HepG2 (cell line): ENCODE measurements at regions not wholly inside any gene's neighbourhood (a gene's known extent, or its start where the extent isn't known, plus 50 kb on each side); places are given as distances from the start of the nearest gene placed in this dataset.

ENCODE experiments used
- CHCHD3 ChIP-seq: sonication (generic); formaldehyde crosslinking; IDR thresholded peaks from 2 replicates; pipeline ENCODE4 v1.8.0; 2022; ENCODE audit warnings: mild to moderate bottlenecking, missing genetic modification reagents, moderate library complexity
- HDAC1 ChIP-seq: sonication (generic); formaldehyde crosslinking; IDR thresholded peaks from 2 replicates; pipeline ENCODE4 v1.5.1; 2020; ENCODE audit warnings: mild to moderate bottlenecking, missing genetic modification reagents
- KLF16 ChIP-seq, 2 experiments: sonication (generic) in 1 of 2; formaldehyde crosslinking in 1 of 2; IDR thresholded peaks; 2 replicates each; pipeline versions ENCODE4 v1.6.1 to v1.8.0; 2016 to 2023; ENCODE audit warnings: missing genetic modification reagents in 2 of 2, missing compliant biosample characterization in 1 of 2
- MIER3 ChIP-seq: IDR thresholded peaks from 2 replicates; pipeline ENCODE4 v1.6.1; 2016; ENCODE audit warnings: missing compliant biosample characterization, borderline replicate concordance
- SP4 ChIP-seq: sonication (generic); formaldehyde crosslinking; IDR thresholded peaks from 2 replicates; pipeline ENCODE4 v1.8.1; 2023; ENCODE audit warnings: mild to moderate bottlenecking, missing genetic modification reagents
- TMF1 ChIP-seq: sonication (generic); formaldehyde crosslinking; IDR thresholded peaks from 2 replicates; pipeline ENCODE4 v1.8.1; 2022; ENCODE audit warnings: low read depth, missing genetic modification reagents
- ZFP90 ChIP-seq: sonication (generic); formaldehyde crosslinking; IDR thresholded peaks from 2 replicates; pipeline ENCODE4 v1.8.0; 2022; ENCODE audit warnings: missing genetic modification reagents, mild to moderate bottlenecking, inconsistent platforms, borderline replicate concordance
- ZNF350 ChIP-seq: sonication (generic); formaldehyde crosslinking; IDR thresholded peaks from 2 replicates; pipeline ENCODE4 v1.4.0; 2020; ENCODE audit warnings: mild to moderate bottlenecking, low read depth, missing genetic modification reagents, borderline replicate concordance
- ZNF501 ChIP-seq: sonication (generic); formaldehyde crosslinking; IDR thresholded peaks from 2 replicates; pipeline ENCODE4 v1.5.1; 2020; ENCODE audit warnings: mild to moderate bottlenecking, moderate library complexity, missing genetic modification reagents
- ZNF777 ChIP-seq: sonication (generic); formaldehyde crosslinking; IDR thresholded peaks from 2 replicates; pipeline ENCODE4 v1.4.0; 2020; ENCODE audit warnings: missing genetic modification reagents
- ZSCAN9 ChIP-seq: IDR thresholded peaks from 2 replicates; pipeline ENCODE4 v1.6.1; 2016; ENCODE audit warnings: borderline replicate concordance
- TF ChIP-seq, protein P1 (sequence below): sonication (generic); formaldehyde crosslinking; conservative IDR thresholded peaks from 2 replicates; pipeline ENCODE4 v1.8.1; 2023; ENCODE audit warnings: missing genetic modification reagents
- TF ChIP-seq, protein P2 (sequence below): IDR thresholded peaks from 2 replicates; pipeline ENCODE4 v1.6.1; 2016
- TF ChIP-seq, protein P3 (sequence below): sonication (generic); formaldehyde crosslinking; IDR thresholded peaks from 2 replicates; pipeline ENCODE4 v1.8.0; 2022; ENCODE audit warnings: low read depth, missing genetic modification reagents
- TF ChIP-seq, protein P4 (sequence below): sonication (generic); formaldehyde crosslinking; IDR thresholded peaks from 2 replicates; pipeline ENCODE4 v1.8.0; 2023; ENCODE audit warnings: mild to moderate bottlenecking, missing genetic modification reagents
- TF ChIP-seq, protein P5 (sequence below): sonication (generic); formaldehyde crosslinking; IDR thresholded peaks from 2 replicates; pipeline ENCODE4 v1.4.0; 2020; ENCODE audit warnings: missing genetic modification reagents
- TF ChIP-seq, protein P6 (sequence below): sonication (generic); formaldehyde crosslinking; conservative IDR thresholded peaks from 2 replicates; pipeline ENCODE4 v1.8.0; 2022; ENCODE audit warnings: mild to moderate bottlenecking, moderate library complexity, missing genetic modification reagents
- TF ChIP-seq, protein P7 (sequence below): sonication (generic); formaldehyde crosslinking; IDR thresholded peaks from 2 replicates; pipeline ENCODE4 v1.5.0; 2020; ENCODE audit warnings: missing genetic modification reagents

DNA sequence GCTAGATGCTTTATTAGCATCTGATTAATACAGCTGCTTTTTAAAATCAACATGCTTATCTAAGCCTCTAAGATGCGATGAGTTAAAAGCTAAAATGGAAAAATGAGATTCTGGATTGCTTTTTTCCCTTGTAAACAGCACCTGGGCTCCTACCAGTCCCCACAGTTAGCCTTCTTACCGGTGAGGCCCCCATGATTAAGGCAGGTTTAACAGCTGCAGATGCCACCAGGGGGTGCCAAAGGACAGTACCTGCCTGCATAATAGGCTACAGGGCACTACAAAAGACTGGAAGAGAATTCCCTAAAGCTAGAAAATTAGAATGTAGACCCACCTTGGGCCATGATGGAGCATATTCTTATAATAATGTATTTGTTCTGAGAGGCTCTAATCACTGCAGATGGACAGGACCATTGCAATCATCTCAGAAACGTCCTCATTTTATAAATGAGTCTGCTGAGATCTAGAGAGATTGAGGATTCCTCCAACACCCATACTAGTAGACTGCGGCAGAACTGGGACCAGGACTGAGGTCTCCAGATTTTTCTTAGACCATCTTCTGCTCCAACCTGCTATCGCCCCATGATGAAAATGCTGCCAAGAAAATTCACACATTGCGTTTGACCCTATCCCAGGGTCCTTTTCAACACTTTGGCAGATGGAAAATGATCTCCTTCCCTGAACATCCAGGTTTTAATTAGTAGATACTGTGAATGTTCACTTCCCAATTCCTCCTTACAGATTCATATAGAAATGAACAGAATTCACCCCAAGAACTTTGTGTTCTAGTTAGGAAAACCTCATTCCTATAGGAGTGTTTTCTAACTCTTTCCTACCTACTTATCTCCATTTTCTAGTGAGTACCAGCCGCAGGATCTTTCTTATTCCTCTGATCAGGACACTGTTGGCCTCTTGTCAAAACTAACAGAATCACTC is 148.8 kb downstream of the RPS12 start (continued):
- TF ChIP-seq, protein P1, sequence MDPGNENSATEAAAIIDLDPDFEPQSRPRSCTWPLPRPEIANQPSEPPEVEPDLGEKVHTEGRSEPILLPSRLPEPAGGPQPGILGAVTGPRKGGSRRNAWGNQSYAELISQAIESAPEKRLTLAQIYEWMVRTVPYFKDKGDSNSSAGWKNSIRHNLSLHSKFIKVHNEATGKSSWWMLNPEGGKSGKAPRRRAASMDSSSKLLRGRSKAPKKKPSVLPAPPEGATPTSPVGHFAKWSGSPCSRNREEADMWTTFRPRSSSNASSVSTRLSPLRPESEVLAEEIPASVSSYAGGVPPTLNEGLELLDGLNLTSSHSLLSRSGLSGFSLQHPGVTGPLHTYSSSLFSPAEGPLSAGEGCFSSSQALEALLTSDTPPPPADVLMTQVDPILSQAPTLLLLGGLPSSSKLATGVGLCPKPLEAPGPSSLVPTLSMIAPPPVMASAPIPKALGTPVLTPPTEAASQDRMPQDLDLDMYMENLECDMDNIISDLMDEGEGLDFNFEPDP (CRISPR knock-in tag), result no peak
- TF ChIP-seq ZNF501 (no peak), ZFP90 (CRISPR knock-in tag) (no peak), ZNF777 (CRISPR knock-in tag) (no peak), KLF16 (CRISPR knock-in tag; IDR thresholded peaks at IDR 0.05) (peak in 1 of 2 experiments; percentile 54; a peak in 1 of 4 replicates), ZSCAN9 (CRISPR knock-in tag) (0 out of 2 replicates have a peak, but pooled peaks have one; percentile 40), CHCHD3 (no peak), SP4 (no peak), MIER3 (CRISPR knock-in tag) (no peak), HDAC1 (CRISPR knock-in tag) (no peak), TMF1 (CRISPR knock-in tag) (no peak), ZNF350 (CRISPR knock-in tag) (no peak)
- TF ChIP-seq, protein P2, sequence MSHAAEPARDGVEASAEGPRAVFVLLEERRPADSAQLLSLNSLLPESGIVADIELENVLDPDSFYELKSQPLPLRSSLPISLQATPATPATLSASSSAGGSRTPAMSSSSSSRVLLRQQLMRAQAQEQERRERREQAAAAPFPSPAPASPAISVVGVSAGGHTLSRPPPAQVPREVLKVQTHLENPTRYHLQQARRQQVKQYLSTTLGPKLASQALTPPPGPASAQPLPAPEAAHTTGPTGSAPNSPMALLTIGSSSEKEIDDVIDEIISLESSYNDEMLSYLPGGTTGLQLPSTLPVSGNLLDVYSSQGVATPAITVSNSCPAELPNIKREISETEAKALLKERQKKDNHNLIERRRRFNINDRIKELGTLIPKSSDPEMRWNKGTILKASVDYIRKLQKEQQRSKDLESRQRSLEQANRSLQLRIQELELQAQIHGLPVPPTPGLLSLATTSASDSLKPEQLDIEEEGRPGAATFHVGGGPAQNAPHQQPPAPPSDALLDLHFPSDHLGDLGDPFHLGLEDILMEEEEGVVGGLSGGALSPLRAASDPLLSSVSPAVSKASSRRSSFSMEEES, result no peak
- TF ChIP-seq, protein P3, sequence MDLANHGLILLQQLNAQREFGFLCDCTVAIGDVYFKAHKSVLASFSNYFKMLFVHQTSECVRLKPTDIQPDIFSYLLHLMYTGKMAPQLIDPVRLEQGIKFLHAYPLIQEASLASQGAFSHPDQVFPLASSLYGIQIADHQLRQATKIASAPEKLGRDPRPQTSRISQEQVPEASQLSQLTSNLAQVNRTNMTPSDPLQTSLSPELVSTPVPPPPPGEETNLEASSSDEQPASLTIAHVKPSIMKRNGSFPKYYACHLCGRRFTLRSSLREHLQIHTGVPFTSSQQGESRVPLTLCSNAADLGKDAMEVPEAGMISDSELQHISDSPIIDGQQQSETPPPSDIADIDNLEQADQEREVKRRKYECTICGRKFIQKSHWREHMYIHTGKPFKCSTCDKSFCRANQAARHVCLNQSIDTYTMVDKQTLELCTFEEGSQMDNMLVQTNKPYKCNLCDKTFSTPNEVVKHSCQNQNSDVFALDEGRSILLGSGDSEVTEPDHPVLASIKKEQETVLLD (CRISPR knock-in tag), result no peak
- TF ChIP-seq, protein P4, sequence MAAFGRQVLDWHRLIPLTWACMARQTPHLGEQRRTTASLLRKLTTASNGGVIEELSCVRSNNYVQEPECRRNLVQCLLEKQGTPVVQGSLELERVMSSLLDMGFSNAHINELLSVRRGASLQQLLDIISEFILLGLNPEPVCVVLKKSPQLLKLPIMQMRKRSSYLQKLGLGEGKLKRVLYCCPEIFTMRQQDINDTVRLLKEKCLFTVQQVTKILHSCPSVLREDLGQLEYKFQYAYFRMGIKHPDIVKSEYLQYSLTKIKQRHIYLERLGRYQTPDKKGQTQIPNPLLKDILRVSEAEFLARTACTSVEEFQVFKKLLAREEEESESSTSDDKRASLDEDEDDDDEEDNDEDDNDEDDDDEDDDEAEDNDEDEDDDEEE (CRISPR knock-in tag), result no peak
- TF ChIP-seq, protein P5, sequence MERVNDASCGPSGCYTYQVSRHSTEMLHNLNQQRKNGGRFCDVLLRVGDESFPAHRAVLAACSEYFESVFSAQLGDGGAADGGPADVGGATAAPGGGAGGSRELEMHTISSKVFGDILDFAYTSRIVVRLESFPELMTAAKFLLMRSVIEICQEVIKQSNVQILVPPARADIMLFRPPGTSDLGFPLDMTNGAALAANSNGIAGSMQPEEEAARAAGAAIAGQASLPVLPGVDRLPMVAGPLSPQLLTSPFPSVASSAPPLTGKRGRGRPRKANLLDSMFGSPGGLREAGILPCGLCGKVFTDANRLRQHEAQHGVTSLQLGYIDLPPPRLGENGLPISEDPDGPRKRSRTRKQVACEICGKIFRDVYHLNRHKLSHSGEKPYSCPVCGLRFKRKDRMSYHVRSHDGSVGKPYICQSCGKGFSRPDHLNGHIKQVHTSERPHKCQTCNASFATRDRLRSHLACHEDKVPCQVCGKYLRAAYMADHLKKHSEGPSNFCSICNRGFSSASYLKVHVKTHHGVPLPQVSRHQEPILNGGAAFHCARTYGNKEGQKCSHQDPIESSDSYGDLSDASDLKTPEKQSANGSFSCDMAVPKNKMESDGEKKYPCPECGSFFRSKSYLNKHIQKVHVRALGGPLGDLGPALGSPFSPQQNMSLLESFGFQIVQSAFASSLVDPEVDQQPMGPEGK (CRISPR knock-in tag), result peak; percentile 41; the same call in 1 of the 2 replicates
- TF ChIP-seq, protein P6, sequence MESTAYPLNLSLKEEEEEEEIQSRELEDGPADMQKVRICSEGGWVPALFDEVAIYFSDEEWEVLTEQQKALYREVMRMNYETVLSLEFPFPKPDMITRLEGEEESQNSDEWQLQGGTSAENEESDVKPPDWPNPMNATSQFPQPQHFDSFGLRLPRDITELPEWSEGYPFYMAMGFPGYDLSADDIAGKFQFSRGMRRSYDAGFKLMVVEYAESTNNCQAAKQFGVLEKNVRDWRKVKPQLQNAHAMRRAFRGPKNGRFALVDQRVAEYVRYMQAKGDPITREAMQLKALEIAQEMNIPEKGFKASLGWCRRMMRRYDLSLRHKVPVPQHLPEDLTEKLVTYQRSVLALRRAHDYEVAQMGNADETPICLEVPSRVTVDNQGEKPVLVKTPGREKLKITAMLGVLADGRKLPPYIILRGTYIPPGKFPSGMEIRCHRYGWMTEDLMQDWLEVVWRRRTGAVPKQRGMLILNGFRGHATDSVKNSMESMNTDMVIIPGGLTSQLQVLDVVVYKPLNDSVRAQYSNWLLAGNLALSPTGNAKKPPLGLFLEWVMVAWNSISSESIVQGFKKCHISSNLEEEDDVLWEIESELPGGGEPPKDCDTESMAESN, result 0 out of 2 replicates have a peak, but pooled peaks have one; percentile 55
- TF ChIP-seq, protein P7, sequence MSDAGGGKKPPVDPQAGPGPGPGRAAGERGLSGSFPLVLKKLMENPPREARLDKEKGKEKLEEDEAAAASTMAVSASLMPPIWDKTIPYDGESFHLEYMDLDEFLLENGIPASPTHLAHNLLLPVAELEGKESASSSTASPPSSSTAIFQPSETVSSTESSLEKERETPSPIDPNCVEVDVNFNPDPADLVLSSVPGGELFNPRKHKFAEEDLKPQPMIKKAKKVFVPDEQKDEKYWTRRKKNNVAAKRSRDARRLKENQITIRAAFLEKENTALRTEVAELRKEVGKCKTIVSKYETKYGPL (CRISPR knock-in tag), result peak; percentile 29; the same call in 1 of the 2 replicates
